K562 (cell line): ENCODE measurements at regions not wholly inside any gene's neighbourhood (a gene's known extent, or its start where the extent isn't known, plus 50 kb on each side); places are given as distances from the start of the nearest gene placed in this dataset.

Experiments used
- ATAC-seq: fragments of 200-7000 bp; cut with Tn5 transposase; 3 replicates; pipeline ENCODE4 v1.9.1; 2020; ENCODE audit warnings: moderate library complexity
- BruUV-seq: library from RNA; stranded (reverse); fragments of 400-500 nt; replicated peaks from 2 replicates; lab custom pipeline; 2021; lab: Mats Ljungman, UMichigan
- CTCF ChIA-PET: fragments of 300-600 bp; formaldehyde crosslinking; extraction: SDS; loops from one replicate; lab custom pipeline; 2021; ENCODE audit warnings: low intra/inter-chr PET ratio; lab: Yijun Ruan, JAX
- POLR2A ChIA-PET: fragments of 300-600, 350-650 bp; sonication (Branson Sonifier 250); formaldehyde crosslinking; extraction: SDS; loops from one replicate; lab custom pipeline; 2021; ENCODE audit warnings: antibody characterized with exemption, inconsistent platforms; lab: Yijun Ruan, JAX
- DNase-seq, 4 experiments: peaks; one replicate each; pipeline versions ENCODE4 v3.0.0 to v3.0.0-alpha.2; 2011 to 2018; ENCODE audit warnings: low spot score in 3 of 4, mixed read lengths in 3 of 4; ENCODE audit errors: extremely low read depth in 1 of 4
- FAIRE-seq: peaks from 2 replicates; lab custom pipeline; 2011; peaks lifted over from hg19 to GRCh38; lab: Jason Lieb, UNC
- H2AFZ ChIP-seq: 2 replicates; pipeline ENCODE4 v1.6.0; 2011; ENCODE audit warnings: low read depth, low read length, control low read depth, inconsistent platforms
- H3K27ac ChIP-seq: fragments of 200-600 bp; 3 replicates; pipeline ENCODE4 v1.8.0; 2011; ENCODE audit warnings: low read depth, mild to moderate bottlenecking, control low read depth, inconsistent platforms, low read length, moderate library complexity, mixed read lengths; ENCODE audit errors: extremely low read depth
- H3K27me3 ChIP-seq, 2 experiments: fragments of 300-600 bp in 1 of 2; 2 replicates in 1 of 2; 3 replicates in 1 of 2; pipeline versions ENCODE4 v1.6.0 to v1.8.0; 2011; ENCODE audit warnings: inconsistent platforms in 2 of 2, low read length in 2 of 2, mild to moderate bottlenecking in 1 of 2, mixed read lengths in 1 of 2, moderate library complexity in 1 of 2; ENCODE audit not compliant: control insufficient read depth in 2 of 2, insufficient read depth in 2 of 2
- H3K36me3 ChIP-seq: fragments of 300-600 bp; 3 replicates; pipeline ENCODE4 v1.8.0; 2011; ENCODE audit warnings: mild to moderate bottlenecking, low read length, inconsistent platforms; ENCODE audit not compliant: control insufficient read depth, insufficient read depth
- H3K4me1 ChIP-seq, 2 experiments: fragments of 200-600 bp in 1 of 2; replicated peaks in 1 of 2; 2 replicates in 1 of 2; 3 replicates in 1 of 2; pipeline versions ENCODE4 v1.5.1 to v1.8.0; 2011; ENCODE audit warnings: inconsistent platforms in 2 of 2, low read length in 2 of 2, mild to moderate bottlenecking in 1 of 2, mixed read lengths in 1 of 2, moderate library complexity in 1 of 2; ENCODE audit not compliant: control insufficient read depth in 2 of 2, insufficient read depth in 2 of 2
- H3K4me2 ChIP-seq: 2 replicates; pipeline ENCODE4 v1.6.1; 2011; ENCODE audit warnings: low read length, control low read depth, inconsistent platforms, mixed read lengths; ENCODE audit not compliant: insufficient read depth
- H3K4me3 ChIP-seq: fragments of 200-600 bp; sonication (generic), shearing (Covaris generic); 2 replicates; pipeline ENCODE4 v1.5.1; 2016; ENCODE audit warnings: control low read depth, inconsistent platforms
- H3K79me2 ChIP-seq: fragments of 200-600 bp; 3 replicates; pipeline ENCODE4 v1.8.0; 2011; ENCODE audit warnings: low read length, inconsistent platforms; ENCODE audit not compliant: control insufficient read depth, insufficient read depth
- H3K9ac ChIP-seq, 2 experiments: 2 replicates each; pipeline versions ENCODE4 v1.6.0 to v1.6.1; 2011; ENCODE audit warnings: low read depth in 2 of 2, low read length in 2 of 2, control low read depth in 1 of 2, inconsistent platforms in 1 of 2, mild to moderate bottlenecking in 1 of 2, mixed read lengths in 1 of 2; ENCODE audit not compliant: insufficient read depth in 1 of 2
- H3K9me1 ChIP-seq: one replicate; pipeline ENCODE4 v1.6.0; 2011; ENCODE audit warnings: inconsistent platforms, mild to moderate bottlenecking, low read length, moderate library complexity; ENCODE audit not compliant: control insufficient read depth, insufficient read depth
- H3K9me3 ChIP-seq: replicated peaks from 2 replicates; pipeline ENCODE4 v1.5.1; 2011; ENCODE audit warnings: low read depth, low read length, inconsistent platforms; ENCODE audit not compliant: control insufficient read depth, insufficient read depth
- H4K20me1 ChIP-seq: replicated peaks from 2 replicates; pipeline ENCODE4 v1.6.1; 2011; ENCODE audit warnings: low read length, inconsistent platforms, mixed read lengths; ENCODE audit not compliant: control insufficient read depth, insufficient read depth
- ARID3A ChIP-seq: IDR thresholded peaks from 2 replicates; pipeline ENCODE4 v1.6.1; 2012; ENCODE audit warnings: low read depth, low read length, improper control_type of control experiment, borderline replicate concordance
- CGGBP1 ChIP-seq: fragments of 250-450 bp; sonication (Bioruptor Pico); IDR thresholded peaks from 2 replicates; pipeline ENCODE4 v1.9.0; 2021; ENCODE audit warnings: mild to moderate bottlenecking
- ELF4 ChIP-seq: fragments of 450-650 bp; formaldehyde crosslinking; IDR thresholded peaks from 2 replicates; pipeline ENCODE4 v1.4.0; 2022; ENCODE audit warnings: missing genetic modification characterization
- HMBOX1 ChIP-seq: sonication (generic); IDR thresholded peaks from 2 replicates; pipeline ENCODE4 v1.6.1; 2016
- KDM1A ChIP-seq, 2 experiments: fragments of 450-650 bp; IDR thresholded peaks; 2 replicates each; pipeline ENCODE4 v1.6.1; 2016; ENCODE audit warnings: mild to moderate bottlenecking in 2 of 2
- NFE2 ChIP-seq: IDR thresholded peaks from 2 replicates; pipeline ENCODE4 v1.6.1; 2014; ENCODE audit warnings: antibody characterized with exemption, low read depth
- SLC30A9 ChIP-seq: fragments of 250-450 bp; sonication (Bioruptor Pico); IDR thresholded peaks from 2 replicates; pipeline ENCODE4 v1.8.0; 2022; ENCODE audit warnings: mild to moderate bottlenecking, moderate library complexity
- TCF3 ChIP-seq: sonication (generic); formaldehyde crosslinking; IDR thresholded peaks from 2 replicates; pipeline ENCODE4 v1.4.0; 2020; ENCODE audit warnings: mild to moderate bottlenecking, missing genetic modification reagents
- XRCC3 ChIP-seq: fragments of 450-650 bp; IDR thresholded peaks from 2 replicates; pipeline ENCODE4 v1.6.1; 2017; ENCODE audit warnings: mild to moderate bottlenecking, moderate library complexity
- ZNF143 ChIP-seq: sonication (generic); formaldehyde crosslinking; IDR thresholded peaks from 2 replicates; pipeline ENCODE4 v1.9.0; 2022; ENCODE audit warnings: mild to moderate bottlenecking, missing genetic modification reagents
- ZNF324 ChIP-seq: fragments of 250-450 bp; sonication (Bioruptor Pico); IDR thresholded peaks from 2 replicates; pipeline ENCODE4 v1.4.0; 2020; ENCODE audit warnings: mild to moderate bottlenecking
- WGBS: fragments of 100-300 bp; shearing (Covaris generic); methylation state at CpG from one replicate; pipeline ENCODE4 v1.1.6; 2016; ENCODE audit warnings: low coverage, mixed read lengths; ENCODE audit not compliant: insufficient coverage; ENCODE audit errors: missing lambda C conversion rate; 5-methylcytosine and 5-hydroxymethylcytosine counted together
- in situ Hi-C: fragments of 300-500 bp; cut with MboI; formaldehyde crosslinking; loops from 4 replicates; pipeline ENCODE4 v1.15.0; 2018; ENCODE audit warnings: inconsistent platforms, mixed read lengths
- intact Hi-C: fragments of 100-400 bp; cut with micrococcal nuclease; formaldehyde crosslinking; loops from 2 replicates; pipeline ENCODE4 v1.14.2; 2022

- no peak overlapping the region for H3K4me2 ChIP-seq
- H3K9me3 ChIP-seq, result no peaks in the 10 kb centered on the region; the same call in 1 of the 2 replicates
- ChIA-PET CTCF (no interaction called here), POLR2A (no interaction called here)
- H2AFZ ChIP-seq, result no peak overlapping the region
- FAIRE-seq (no peak), ATAC-seq (no peak), DNase-seq (no peak)
- no peaks in the 10 kb centered on the region for H3K27me3 ChIP-seq
- in situ Hi-C loops, result no loop called here
- intact Hi-C loops, result no loop called here
- no peaks in the 10 kb centered on the region for H3K4me1 ChIP-seq
- no TSS peak for BruUV-seq
- WGBS, result 0% methylated on average over 3 of the region's 3 CpGs
- no peaks in the 10 kb centered on the region for H3K79me2 ChIP-seq
- no peak overlapping the region for H3K9ac ChIP-seq
- H3K27ac ChIP-seq, result no peak overlapping the region
- H3K4me3 ChIP-seq, result no peak overlapping the region
- H4K20me1 ChIP-seq, result no peaks in the 10 kb centered on the region
- H3K36me3 ChIP-seq, result no peaks in the 10 kb centered on the region
- no peaks in the 10 kb centered on the region for H3K9me1 ChIP-seq
- TF ChIP-seq SLC30A9 (no peak), TCF3 (no peak)
These were observed 55.3 kb upstream of the DSCAM start for GRCh38 chr21:40902299-40902698.

- Histone ChIP-seq H3K36me3 (no peaks in the 10 kb centered on the region), H3K27me3 (no peaks in the 10 kb centered on the region), H3K9me3 (no peaks in the 10 kb centered on the region; the same call in 1 of the 2 replicates), H3K9ac (no peak overlapping the region), H3K27ac (no peak overlapping the region), H4K20me1 (no peaks in the 10 kb centered on the region), H2AFZ (no peak overlapping the region), H3K4me3 (no peak overlapping the region), H3K79me2 (no peaks in the 10 kb centered on the region), H3K4me1 (no peaks in the 10 kb centered on the region), H3K9me1 (no peaks in the 10 kb centered on the region), H3K4me2 (no peak overlapping the region)
- ChIA-PET CTCF (no interaction called here), POLR2A (no interaction called here)
- TF ChIP-seq XRCC3 (no peak), NFE2 (no peak), HMBOX1 (no peak), ZNF324 (CRISPR knock-in tag) (no peak), ZNF143 (no peak), KDM1A (IDR thresholded peaks at IDR 0.05) (no peak), ARID3A (no peak), ELF4 (CRISPR knock-in tag) (no peak), CGGBP1 (CRISPR knock-in tag) (no peak)
- BruUV-seq, result no TSS peak
- in situ Hi-C loops (no loop called here), intact Hi-C loops (no loop called here)
- ATAC-seq (no peak), FAIRE-seq (no peak), DNase-seq (no peak)
- WGBS, result 0% methylated on average over 3 of the region's 3 CpGs
These were observed 56.0 kb upstream of the DSCAM start for GRCh38 chr21:40902993-40903392.
